Stomach (tissue), 8 donors: ENCODE measurements at regions not wholly inside any gene's neighbourhood (a gene's known extent, or its start where the extent isn't known, plus 50 kb on each side); places are given as distances from the start of the nearest gene placed in this dataset.

ENCODE experiments used
- DNase-seq, 2 donors: peaks; one replicate each; pipeline versions ENCODE4 v3.0.0 to v3.0.0-alpha.2; 2013 to 2019
- H3K27ac ChIP-seq, 5 donors: fragments of 200-600 bp in 4 of 5; sonication (generic) in 4 of 5; one replicate each; pipeline ENCODE4 v1.5.1; 2013 to 2019; ENCODE audit warnings: mild to moderate bottlenecking in 1 of 5, moderate library complexity in 1 of 5
- H3K27me3 ChIP-seq, 3 donors: fragments of 200-600 bp; sonication (generic); one replicate each; pipeline ENCODE4 v1.5.1; 2017 to 2019; ENCODE audit warnings: mixed run types in 1 of 3
- H3K36me3 ChIP-seq, 4 donors: fragments of 200-600 bp; sonication (generic); 1 replicate in 3 of 4; 2 replicates in 1 of 4; pipeline ENCODE4 v1.5.1; 2016 to 2019
- H3K4me1 ChIP-seq, 4 donors: fragments of 200-600 bp; sonication (generic); one replicate each; pipeline ENCODE4 v1.5.1; 2016 to 2019
- H3K4me3 ChIP-seq, 4 donors: fragments of 200-600 bp; sonication (generic) in 3 of 4; one replicate each; pipeline ENCODE4 v1.5.1; 2016 to 2019; ENCODE audit warnings: mild to moderate bottlenecking in 1 of 4
- H3K9me3 ChIP-seq, 4 donors: fragments of 200-600 bp; sonication (generic); one replicate each; pipeline ENCODE4 v1.5.1; 2016 to 2019
- CTCF ChIP-seq, 7 experiments: fragments of 450-650 bp in 4 of 7; fragments of 200-600 bp in 3 of 7; sonication (generic) in 3 of 7; IDR thresholded peaks; one replicate each; pipeline ENCODE4 v1.5.1; 2016 to 2019; ENCODE audit warnings: antibody characterized with exemption in 7 of 7, control low read depth in 2 of 7, mild to moderate bottlenecking in 1 of 7
- EP300 ChIP-seq: sonication (generic); formaldehyde crosslinking; IDR thresholded peaks from one replicate; pipeline ENCODE4 v1.6.1; 2017; ENCODE audit warnings: antibody characterized with exemption
- POLR2A ChIP-seq, 4 donors: fragments of 450-650 bp; IDR thresholded peaks; one replicate each; pipeline ENCODE4 v1.6.1; 2016; ENCODE audit warnings: antibody characterized with exemption in 4 of 4, control low read depth in 2 of 4, mild to moderate bottlenecking in 1 of 4, moderate library complexity in 1 of 4
- POLR2AphosphoS5 ChIP-seq, 3 donors: sonication (generic); formaldehyde crosslinking; IDR thresholded peaks; one replicate each; pipeline ENCODE4 v1.6.1; 2016; ENCODE audit warnings: antibody characterized with exemption in 3 of 3
- WGBS, 5 donors: extraction: QIAGEN DNeasy Blood & Tissue Kit in 3 of 5; methylation state at CpG; one replicate each; pipeline versions ENCODE4 v1.1.5 to v1.1.7; 2013 to 2018; 5-methylcytosine and 5-hydroxymethylcytosine counted together
- intact Hi-C: fragments of 100-400 bp; cut with DNase I; formaldehyde crosslinking; loops from one replicate; pipeline ENCODE4 v1.15.1; 2023; ENCODE audit warnings: low total_unique reads
- donor health status: healthy with polysubstance abuse.
- donor health status: Bipolar disorder and iron deficiency.
- donor health status: healthy.

DNA sequence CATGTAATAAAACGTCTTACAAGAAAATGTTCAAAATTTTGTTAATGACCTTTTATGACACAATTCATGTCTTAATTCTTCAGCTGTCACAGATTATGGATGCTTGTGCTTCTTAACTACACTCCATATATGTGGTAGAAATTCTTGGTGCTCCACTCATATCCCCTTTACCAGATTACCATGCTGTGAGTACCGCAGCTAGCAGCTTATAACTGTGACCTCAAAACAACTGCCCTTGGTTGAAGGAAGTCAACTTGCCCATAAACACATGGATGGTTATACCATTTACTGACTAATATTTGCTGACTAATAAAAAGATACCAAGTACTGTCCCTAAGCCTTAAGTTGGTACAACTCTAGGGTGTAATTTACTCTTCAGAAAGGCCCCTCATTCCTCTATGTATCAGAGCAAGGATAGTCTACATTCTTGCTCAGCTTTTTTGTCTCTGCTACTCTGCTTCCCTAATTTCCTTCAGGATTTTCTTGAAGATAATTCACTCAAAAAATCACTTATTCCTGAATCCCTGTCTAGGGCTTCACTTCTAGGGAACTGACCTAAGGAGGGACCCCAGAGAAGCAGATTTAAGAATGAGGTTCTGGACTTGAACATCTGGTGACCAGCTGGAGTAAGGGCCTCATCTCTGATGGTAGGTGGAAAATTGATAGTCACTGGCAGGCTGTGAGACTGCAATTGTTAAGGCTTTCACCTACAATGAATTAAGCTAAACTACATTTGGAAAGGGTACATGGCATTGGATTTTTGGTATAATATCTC lies 152.3 kb downstream of the SLC6A15 start:
- intact Hi-C loops: no loop called here

DNA sequence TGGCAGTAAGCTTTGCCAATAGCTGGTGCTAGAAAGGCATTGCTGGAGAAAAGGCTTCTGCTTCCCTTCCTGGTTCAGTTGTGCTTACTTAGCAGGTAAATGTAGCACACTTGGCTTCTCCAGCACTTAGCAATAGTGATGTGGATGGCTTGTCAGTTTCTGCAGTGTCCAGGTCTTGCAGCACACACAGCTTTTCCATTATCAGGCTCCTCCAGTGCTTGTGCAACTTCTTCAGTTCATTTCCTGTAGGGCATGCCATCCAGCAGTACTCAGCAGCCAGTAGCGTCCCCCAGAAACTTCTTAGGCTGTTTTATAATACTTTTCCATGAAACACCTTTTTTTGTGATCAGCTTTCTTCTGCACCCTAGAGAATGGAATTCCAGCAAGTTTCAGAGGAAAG lies 154.6 kb downstream of the SLC6A15 start:
- no peak for TF ChIP-seq POLR2AphosphoS5 (IDR thresholded peaks at IDR 0.05)
- TF ChIP-seq POLR2A (IDR thresholded peaks at IDR 0.05): no peak
- no peak for TF ChIP-seq EP300
- TF ChIP-seq CTCF (IDR thresholded peaks at IDR 0.05): no peak
- Histone ChIP-seq H3K27ac (no peak overlapping the region), H3K36me3 (no peaks in the 10 kb centered on the region), H3K9me3 (peaks cover 0 to 6% (median 0%) of the 10 kb centered on the region in 4 donors), H3K4me3 (no peak overlapping the region), H3K4me1 (no peaks in the 10 kb centered on the region), H3K27me3 (no peaks in the 10 kb centered on the region)
- no peak for DNase-seq
- intact Hi-C loops: no loop called here
- WGBS, 5 donors: 42 to 66% (median 58%) methylated on average over 1 of the region's 1 CpG

More for the DNA sequence above, 152.3 kb downstream of the SLC6A15 start:
- TF ChIP-seq EP300 (no peak), POLR2A (IDR thresholded peaks at IDR 0.05) (no peak), POLR2AphosphoS5 (IDR thresholded peaks at IDR 0.05) (no peak), CTCF (IDR thresholded peaks at IDR 0.05) (no peak)
- no peaks in the 10 kb centered on the region for H3K4me1 ChIP-seq
- no peaks in the 10 kb centered on the region for H3K27me3 ChIP-seq
- peaks cover 0 to 6% (median 0%) of the 10 kb centered on the region in 4 donors for H3K9me3 ChIP-seq
- 36 to 83% (median 69%) methylated on average over 2 of the region's 2 CpGs for WGBS, 5 donors
- H3K36me3 ChIP-seq: no peaks in the 10 kb centered on the region
- no peak overlapping the region for H3K4me3 ChIP-seq
- H3K27ac ChIP-seq: no peak overlapping the region
- no peak for DNase-seq

DNA sequence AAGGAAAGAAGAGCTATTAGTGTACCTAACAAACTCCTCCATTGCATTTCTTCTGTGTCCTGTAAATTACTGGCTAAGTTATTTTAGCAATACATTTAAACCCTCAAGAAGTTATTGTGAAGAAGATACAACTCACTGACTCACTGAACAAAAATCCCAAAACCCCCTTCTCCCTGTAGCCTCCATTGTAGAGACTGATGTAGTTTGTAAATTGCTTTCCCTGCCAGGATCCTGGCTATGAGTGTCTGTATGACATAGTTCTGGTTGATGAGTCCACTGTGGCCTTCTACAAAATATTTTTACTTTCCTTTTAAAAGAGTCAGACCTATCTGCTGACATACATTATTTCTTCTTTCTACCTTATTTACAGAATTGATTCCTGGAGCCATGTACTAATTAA lies 155.6 kb downstream of the SLC6A15 start:
- no peak for DNase-seq
- Histone ChIP-seq H3K27me3 (no peaks in the 10 kb centered on the region), H3K36me3 (no peaks in the 10 kb centered on the region), H3K4me3 (no peak overlapping the region), H3K9me3 (peaks cover 0 to 6% (median 0%) of the 10 kb centered on the region in 4 donors), H3K4me1 (no peaks in the 10 kb centered on the region), H3K27ac (no peak overlapping the region)
- TF ChIP-seq EP300 (no peak), POLR2AphosphoS5 (IDR thresholded peaks at IDR 0.05) (no peak), POLR2A (IDR thresholded peaks at IDR 0.05) (no peak), CTCF (IDR thresholded peaks at IDR 0.05) (no peak)
- intact Hi-C loops: no loop called here

GRCh38 chr12:84745127-84745526 lies 167.5 kb downstream of the SLC6A15 start:
- Histone ChIP-seq H3K4me3 (no peak overlapping the region), H3K27ac (no peak overlapping the region), H3K36me3 (no peaks in the 10 kb centered on the region), H3K27me3 (no peaks in the 10 kb centered on the region), H3K9me3 (no peaks in the 10 kb centered on the region), H3K4me1 (no peaks in the 10 kb centered on the region)
- no peak for TF ChIP-seq POLR2AphosphoS5 (IDR thresholded peaks at IDR 0.05)
- TF ChIP-seq CTCF (IDR thresholded peaks at IDR 0.05): no peak
- no peak for TF ChIP-seq POLR2A (IDR thresholded peaks at IDR 0.05)
- TF ChIP-seq EP300: no peak
- no peak for DNase-seq
- 76 to 99% (median 89%) methylated on average over 3 of the region's 3 CpGs for WGBS, 5 donors
- intact Hi-C loops: no loop called here
